IPS-15b (cell line): ENCODE measurements at regions not wholly inside any gene's neighbourhood (a gene's known extent, or its start where the extent isn't known, plus 50 kb on each side); places are given as distances from the start of the nearest gene placed in this dataset.
"Not testable (repeated sequence)": the region's sequence is repeated elsewhere in the genome, so short reads cannot be mapped to it uniquely, and the experiment has no call there.

Source experiments
- H3K27me3 ChIP-seq: one replicate; pipeline ENCODE4 v1.6.1; 2013; ENCODE audit warnings: low read length; ENCODE audit not compliant: control insufficient read depth, insufficient read depth
- H3K36me3 ChIP-seq: one replicate; pipeline ENCODE4 v1.6.1; 2013; ENCODE audit warnings: low read length; ENCODE audit not compliant: control insufficient read depth, insufficient read depth
- H3K4me1 ChIP-seq: one replicate; pipeline ENCODE4 v1.6.1; 2013; ENCODE audit warnings: mild to moderate bottlenecking, low read length; ENCODE audit not compliant: control insufficient read depth, insufficient read depth
- H3K4me3 ChIP-seq: one replicate; pipeline ENCODE4 v1.5.1; 2013; ENCODE audit warnings: low read depth, low read length
- H3K9ac ChIP-seq: one replicate; pipeline ENCODE4 v1.6.1; 2013; ENCODE audit warnings: low read depth, mild to moderate bottlenecking, low read length
- H3K9me3 ChIP-seq: one replicate; pipeline ENCODE4 v1.6.1; 2013; ENCODE audit warnings: mild to moderate bottlenecking, low read length; ENCODE audit not compliant: control insufficient read depth, insufficient read depth

GRCh38 chr1:96554364-96554763 lies 167.2 kb upstream of the PTBP2 start:
- Histone ChIP-seq H3K9me3 (no peaks in the 10 kb centered on the region), H3K36me3 (no peaks in the 10 kb centered on the region), H3K4me3 (no peak overlapping the region), H3K27me3 (no peaks in the 10 kb centered on the region), H3K9ac (no peak overlapping the region), H3K4me1 (peaks cover 18% of the 10 kb centered on the region)

- Histone ChIP-seq H3K27me3 (no peaks in the 10 kb centered on the region), H3K9me3 (peaks cover 4% of the 10 kb centered on the region), H3K4me1 (peaks cover 35% of the 10 kb centered on the region), H3K9ac (no peak overlapping the region), H3K36me3 (no peaks in the 10 kb centered on the region), H3K4me3 (no peak overlapping the region)
Measured at GRCh38 chr1:96557336-96557735, 164.2 kb upstream of the PTBP2 start.

- H3K4me1 ChIP-seq = peaks cover 42% of the 10 kb centered on the region
- H3K9me3 ChIP-seq = peaks cover 4% of the 10 kb centered on the region
- no peak overlapping the region for H3K9ac ChIP-seq
- no peaks in the 10 kb centered on the region for H3K27me3 ChIP-seq
- no peak overlapping the region for H3K4me3 ChIP-seq
- H3K36me3 ChIP-seq = no peaks in the 10 kb centered on the region
Measured at GRCh38 chr1:96558635-96559034, 162.9 kb upstream of the PTBP2 start.

- Histone ChIP-seq H3K4me3 (no peak overlapping the region), H3K36me3 (no peaks in the 10 kb centered on the region), H3K4me1 (peaks cover 42% of the 10 kb centered on the region), H3K9ac (no peak overlapping the region), H3K9me3 (peaks cover 4% of the 10 kb centered on the region), H3K27me3 (no peaks in the 10 kb centered on the region)
Measured at GRCh38 chr1:96559181-96559580, 162.4 kb upstream of the PTBP2 start.

GRCh38 chr1:96559707-96560596 lies 161.6 kb upstream of the PTBP2 start:
- Histone ChIP-seq H3K36me3 (no peaks in the 10 kb centered on the region), H3K4me3 (no peak overlapping the region), H3K9me3 (peaks cover 4% of the 10 kb centered on the region), H3K9ac (peak overlapping the region; percentile 17), H3K27me3 (no peaks in the 10 kb centered on the region), H3K4me1 (peaks cover 42% of the 10 kb centered on the region)

- Histone ChIP-seq H3K4me3 (no peak overlapping the region), H3K9me3 (peaks cover 4% of the 10 kb centered on the region), H3K9ac (no peak overlapping the region), H3K36me3 (no peaks in the 10 kb centered on the region), H3K27me3 (no peaks in the 10 kb centered on the region), H3K4me1 (peaks cover 42% of the 10 kb centered on the region)
Measured at GRCh38 chr1:96562094-96562493, 159.5 kb upstream of the PTBP2 start.

GRCh38 chr1:96564401-96564800 lies 157.2 kb upstream of the PTBP2 start:
- H3K4me1 ChIP-seq = peaks cover 24% of the 10 kb centered on the region
- H3K4me3 ChIP-seq, H3K9ac ChIP-seq, H3K27me3 ChIP-seq, H3K9me3 ChIP-seq, H3K36me3 ChIP-seq: not testable (repeated sequence)

GRCh38 chr1:96565546-96565945 lies 156.0 kb upstream of the PTBP2 start:
- H3K4me3 ChIP-seq = no peak overlapping the region
- peaks cover 15% of the 10 kb centered on the region for H3K4me1 ChIP-seq
- no peak overlapping the region for H3K9ac ChIP-seq
- H3K36me3 ChIP-seq = no peaks in the 10 kb centered on the region
- H3K9me3 ChIP-seq = peaks cover 4% of the 10 kb centered on the region
- H3K27me3 ChIP-seq = no peaks in the 10 kb centered on the region

- no peak overlapping the region for H3K4me3 ChIP-seq
Measured at GRCh38 chr1:96568639-96569038, 152.9 kb upstream of the PTBP2 start.

GRCh38 chr1:96569288-96569687 lies 152.3 kb upstream of the PTBP2 start:
- Histone ChIP-seq H3K4me1 (no peaks in the 10 kb centered on the region), H3K4me3 (no peak overlapping the region), H3K9ac (no peak overlapping the region), H3K27me3 (no peaks in the 10 kb centered on the region), H3K36me3 (no peaks in the 10 kb centered on the region), H3K9me3 (no peaks in the 10 kb centered on the region)

More at GRCh38 chr1:96568639-96569038, 152.9 kb upstream of the PTBP2 start:
- Histone ChIP-seq H3K4me1 (no peaks in the 10 kb centered on the region), H3K9ac (no peak overlapping the region), H3K9me3 (no peaks in the 10 kb centered on the region), H3K27me3 (no peaks in the 10 kb centered on the region), H3K36me3 (no peaks in the 10 kb centered on the region)

GRCh38 chr1:96579636-96580035 lies 141.9 kb upstream of the PTBP2 start:
- H3K4me1 ChIP-seq = peaks cover 27% of the 10 kb centered on the region
- no peaks in the 10 kb centered on the region for H3K9me3 ChIP-seq
- H3K36me3 ChIP-seq = no peaks in the 10 kb centered on the region
- H3K27me3 ChIP-seq = no peaks in the 10 kb centered on the region
- no peak overlapping the region for H3K4me3 ChIP-seq
- no peak overlapping the region for H3K9ac ChIP-seq

- Histone ChIP-seq H3K4me3 (peak overlapping the region; percentile 1), H3K36me3 (no peaks in the 10 kb centered on the region), H3K27me3 (no peaks in the 10 kb centered on the region)
Measured at GRCh38 chr1:96580920-96581319, 140.7 kb upstream of the PTBP2 start.

More at GRCh38 chr1:96580920-96581319, 140.7 kb upstream of the PTBP2 start:
- no peak overlapping the region for H3K9ac ChIP-seq
- H3K9me3 ChIP-seq = no peaks in the 10 kb centered on the region
- peaks cover 27% of the 10 kb centered on the region for H3K4me1 ChIP-seq
